ENCODE measurements at regions not wholly inside any gene's neighbourhood (a gene's known extent, or its start where the extent isn't known, plus 50 kb on each side); places are given as distances from the start of the nearest gene placed in this dataset.

DNA sequence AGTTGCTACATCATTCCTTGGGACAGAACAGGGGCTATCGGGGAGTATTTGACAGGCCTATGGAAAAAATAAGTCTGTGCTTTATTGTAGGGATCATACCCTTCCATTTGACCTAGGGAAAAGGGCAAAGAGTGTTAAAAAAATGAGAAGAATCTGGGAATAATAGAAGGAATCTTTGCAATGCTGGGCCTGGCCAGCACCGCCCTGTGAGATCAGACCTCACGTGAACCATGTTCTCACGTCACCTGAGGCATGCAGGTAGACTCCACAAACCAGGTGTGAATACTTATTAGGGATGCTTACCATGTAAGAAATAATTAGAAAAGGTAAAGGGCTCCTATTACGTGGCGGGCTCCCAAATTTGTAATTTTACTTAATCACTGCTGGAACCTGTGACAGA lies 177.5 kb upstream of the GATA6 start:
- no peak overlapping the region for H3K4me2 ChIP-seq (ENCODE audit: low read depth, low read length, poor library complexity, severe bottlenecking)
- no peaks in the 10 kb centered on the region for H3K27me3 ChIP-seq (ENCODE audit: insufficient read depth, low read length, poor library complexity, severe bottlenecking)
- H3K4me1 ChIP-seq (ENCODE audit: insufficient read depth, low read length, poor library complexity, severe bottlenecking): no peaks in the 10 kb centered on the region
- no peak overlapping the region for H3K4me3 ChIP-seq (ENCODE audit: low read length, poor library complexity, severe bottlenecking)
- no peaks in the 10 kb centered on the region for H3K9me3 ChIP-seq (ENCODE audit: insufficient read depth, low read depth, low read length)
- no peaks in the 10 kb centered on the region for H3K9me2 ChIP-seq (replicated peaks; ENCODE audit: low read depth, low read length)
- H3K79me2 ChIP-seq (ENCODE audit: insufficient read depth, low read length): no peaks in the 10 kb centered on the region
- no peaks in the 10 kb centered on the region for H3K36me3 ChIP-seq (ENCODE audit: insufficient read depth, low read length)
- no peak overlapping the region for H2AFZ ChIP-seq (ENCODE audit: low read length)
- no peaks in the 10 kb centered on the region for H4K20me1 ChIP-seq (ENCODE audit: insufficient read depth, low read length, poor library complexity, severe bottlenecking)
- no peaks in the 10 kb centered on the region for H3F3A ChIP-seq (ENCODE audit: low read depth)
- TF ChIP-seq EZH2phosphoT487 (IDR thresholded peaks at IDR 0.05; ENCODE audit: borderline replicate concordance): no peak
- TF ChIP-seq, protein P1, sequence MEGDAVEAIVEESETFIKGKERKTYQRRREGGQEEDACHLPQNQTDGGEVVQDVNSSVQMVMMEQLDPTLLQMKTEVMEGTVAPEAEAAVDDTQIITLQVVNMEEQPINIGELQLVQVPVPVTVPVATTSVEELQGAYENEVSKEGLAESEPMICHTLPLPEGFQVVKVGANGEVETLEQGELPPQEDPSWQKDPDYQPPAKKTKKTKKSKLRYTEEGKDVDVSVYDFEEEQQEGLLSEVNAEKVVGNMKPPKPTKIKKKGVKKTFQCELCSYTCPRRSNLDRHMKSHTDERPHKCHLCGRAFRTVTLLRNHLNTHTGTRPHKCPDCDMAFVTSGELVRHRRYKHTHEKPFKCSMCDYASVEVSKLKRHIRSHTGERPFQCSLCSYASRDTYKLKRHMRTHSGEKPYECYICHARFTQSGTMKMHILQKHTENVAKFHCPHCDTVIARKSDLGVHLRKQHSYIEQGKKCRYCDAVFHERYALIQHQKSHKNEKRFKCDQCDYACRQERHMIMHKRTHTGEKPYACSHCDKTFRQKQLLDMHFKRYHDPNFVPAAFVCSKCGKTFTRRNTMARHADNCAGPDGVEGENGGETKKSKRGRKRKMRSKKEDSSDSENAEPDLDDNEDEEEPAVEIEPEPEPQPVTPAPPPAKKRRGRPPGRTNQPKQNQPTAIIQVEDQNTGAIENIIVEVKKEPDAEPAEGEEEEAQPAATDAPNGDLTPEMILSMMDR (conservative IDR thresholded peaks at IDR 0.05; ENCODE audit: low read length): no peak
- H3K9ac ChIP-seq (ENCODE audit: low read depth, low read length, poor library complexity, severe bottlenecking): no peak overlapping the region

DNA sequence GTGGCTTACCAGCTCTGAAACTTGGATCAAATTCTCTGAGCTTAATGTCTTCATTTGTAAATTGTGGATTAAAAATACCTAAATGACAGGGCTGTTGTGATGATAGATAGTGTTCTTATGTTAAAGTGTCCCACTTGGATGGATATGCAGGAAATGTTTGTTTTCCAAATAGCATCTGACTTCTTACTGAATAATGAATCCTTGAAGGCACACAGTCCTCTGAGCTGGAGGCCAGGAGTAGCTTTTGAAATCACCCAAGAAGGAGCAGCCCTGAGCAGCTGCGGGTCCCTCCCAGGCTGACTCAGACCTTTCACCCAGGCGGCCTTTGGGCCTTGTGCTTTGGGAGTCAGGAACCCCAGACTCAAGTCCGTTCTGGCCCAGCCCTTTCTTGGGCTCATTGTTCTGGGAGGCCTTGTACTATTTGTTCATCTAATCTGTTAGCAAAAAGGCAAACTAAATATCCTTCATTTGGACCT lies 173.0 kb upstream of the GATA6 start:
- no peaks in the 10 kb centered on the region for H4K20me1 ChIP-seq (ENCODE audit: insufficient read depth, low read length, poor library complexity, severe bottlenecking)
- H3K4me3 ChIP-seq (ENCODE audit: low read length, poor library complexity, severe bottlenecking): no peak overlapping the region
- no peaks in the 10 kb centered on the region for H3K79me2 ChIP-seq (ENCODE audit: insufficient read depth, low read length)
- peak overlapping the region; percentile 84; the same call in 1 of the 2 replicates for H2AFZ ChIP-seq (ENCODE audit: low read length)
- H3K9me2 ChIP-seq (replicated peaks; ENCODE audit: low read depth, low read length): no peaks in the 10 kb centered on the region
- no peaks in the 10 kb centered on the region for H3K4me1 ChIP-seq (ENCODE audit: insufficient read depth, low read length, poor library complexity, severe bottlenecking)
- no peaks in the 10 kb centered on the region for H3K36me3 ChIP-seq (ENCODE audit: insufficient read depth, low read length)
- no peak overlapping the region for H3K9ac ChIP-seq (ENCODE audit: low read depth, low read length, poor library complexity, severe bottlenecking)
- H3K4me2 ChIP-seq (ENCODE audit: low read depth, low read length, poor library complexity, severe bottlenecking): no peak overlapping the region
- TF ChIP-seq, protein P1 (conservative IDR thresholded peaks at IDR 0.05; ENCODE audit: low read length): no peak
- TF ChIP-seq EZH2phosphoT487 (IDR thresholded peaks at IDR 0.05; ENCODE audit: borderline replicate concordance): no peak
- no peaks in the 10 kb centered on the region for H3K9me3 ChIP-seq (ENCODE audit: insufficient read depth, low read depth, low read length)
- H3K27me3 ChIP-seq (ENCODE audit: insufficient read depth, low read length, poor library complexity, severe bottlenecking): no peaks in the 10 kb centered on the region
- no peaks in the 10 kb centered on the region for H3F3A ChIP-seq (ENCODE audit: low read depth)

DNA sequence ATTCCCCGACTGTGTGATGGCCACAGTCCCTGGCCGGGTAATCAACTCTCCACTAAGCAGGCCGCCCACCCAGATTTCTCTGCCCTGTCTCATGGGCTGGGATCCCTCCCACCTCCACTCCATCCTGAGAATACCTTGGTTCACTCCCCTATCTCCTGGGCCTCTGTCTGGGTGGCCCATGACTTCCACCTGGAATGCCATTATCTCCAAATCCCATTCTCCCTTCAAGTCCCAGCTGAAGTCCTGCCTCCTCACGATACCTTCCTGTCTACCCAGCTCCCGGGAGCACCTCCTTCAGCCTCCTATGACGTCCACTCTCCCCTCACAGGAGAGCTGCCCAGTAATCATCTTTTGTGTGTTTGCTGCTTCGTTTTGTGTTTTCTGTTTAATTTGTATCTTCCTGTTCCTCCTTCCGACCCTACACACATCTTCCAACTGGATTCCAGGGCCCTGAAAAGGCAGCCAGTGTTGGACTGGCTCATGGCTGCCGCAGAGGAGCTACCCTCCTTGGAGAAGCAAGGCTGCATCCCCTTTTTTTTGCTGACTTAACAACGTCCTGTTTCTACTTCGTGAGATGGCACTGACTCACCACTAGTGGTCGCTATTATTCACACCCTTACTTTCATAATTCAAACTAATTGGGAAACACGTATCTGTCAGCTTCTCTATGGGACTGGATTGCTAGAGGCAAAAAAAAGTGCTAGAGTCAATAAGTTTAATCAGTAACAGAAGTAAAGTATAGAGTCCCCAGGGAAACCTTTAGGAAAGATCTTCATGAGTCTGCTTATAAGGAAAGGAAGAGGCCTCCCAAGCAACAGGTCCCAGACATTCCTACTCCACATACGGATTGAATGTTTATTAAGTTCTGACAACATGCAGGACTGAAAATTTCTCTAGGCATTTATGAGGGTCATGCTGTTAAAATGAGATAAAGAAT lies 171.9 kb upstream of the GATA6 start:
- Histone ChIP-seq H3K4me3 (ENCODE audit: low read length, poor library complexity, severe bottlenecking) (no peak overlapping the region), H3K4me2 (ENCODE audit: low read depth, low read length, poor library complexity, severe bottlenecking) (no peak overlapping the region), H3K27me3 (ENCODE audit: insufficient read depth, low read length, poor library complexity, severe bottlenecking) (no peaks in the 10 kb centered on the region), H4K20me1 (ENCODE audit: insufficient read depth, low read length, poor library complexity, severe bottlenecking) (no peaks in the 10 kb centered on the region), H3F3A (ENCODE audit: low read depth) (no peaks in the 10 kb centered on the region), H3K36me3 (ENCODE audit: insufficient read depth, low read length) (no peaks in the 10 kb centered on the region), H3K79me2 (ENCODE audit: insufficient read depth, low read length) (no peaks in the 10 kb centered on the region), H3K9ac (ENCODE audit: low read depth, low read length, poor library complexity, severe bottlenecking) (no peak overlapping the region), H2AFZ (ENCODE audit: low read length) (peak overlapping the region; percentile 84), H3K9me3 (ENCODE audit: insufficient read depth, low read depth, low read length) (no peaks in the 10 kb centered on the region), H3K4me1 (ENCODE audit: insufficient read depth, low read length, poor library complexity, severe bottlenecking) (no peaks in the 10 kb centered on the region), H3K9me2 (replicated peaks; ENCODE audit: low read depth, low read length) (no peaks in the 10 kb centered on the region)
- TF ChIP-seq EZH2phosphoT487 (IDR thresholded peaks at IDR 0.05; ENCODE audit: borderline replicate concordance): no peak
- TF ChIP-seq, protein P1 (conservative IDR thresholded peaks at IDR 0.05; ENCODE audit: low read length): peak; percentile 90
